Spleen (tissue), 11 donors: ENCODE measurements at regions not wholly inside any gene's neighbourhood (a gene's known extent, or its start where the extent isn't known, plus 50 kb on each side); places are given as distances from the start of the nearest gene placed in this dataset.

Experiments used
- DNase-seq: peaks from one replicate; pipeline ENCODE4 v3.0.0-alpha.2; 2020
- H3K27ac ChIP-seq, 8 donors: fragments of 200-600 bp; sonication (generic) in 7 of 8; 1 replicate in 4 of 8; 2 replicates in 4 of 8; pipeline versions ENCODE4 v1.5.0 to v1.8.0; 2016 to 2021; ENCODE audit warnings: inconsistent platforms in 4 of 8, mild to moderate bottlenecking in 4 of 8, moderate library complexity in 1 of 8
- H3K27me3 ChIP-seq, 7 donors: fragments of 200-600 bp; sonication (generic) in 6 of 7; replicated peaks in 1 of 7; 1 replicate in 4 of 7; 2 replicates in 3 of 7; pipeline versions ENCODE4 v1.5.0 to v1.8.0; 2016 to 2021; ENCODE audit warnings: inconsistent platforms in 3 of 7, mild to moderate bottlenecking in 1 of 7
- H3K36me3 ChIP-seq, 6 donors: fragments of 200-600 bp; sonication (generic) in 5 of 6; 1 replicate in 4 of 6; 2 replicates in 2 of 6; pipeline versions ENCODE4 v1.5.0 to v1.8.0; 2016 to 2021; ENCODE audit warnings: inconsistent platforms in 2 of 6
- H3K4me1 ChIP-seq, 6 donors: fragments of 200-600 bp; sonication (generic) in 5 of 6; 1 replicate in 3 of 6; 2 replicates in 3 of 6; pipeline versions ENCODE4 v1.5.0 to v1.8.0; 2016 to 2021; ENCODE audit warnings: inconsistent platforms in 3 of 6
- H3K4me3 ChIP-seq, 8 donors: fragments of 200-600 bp; sonication (generic) in 7 of 8; 1 replicate in 4 of 8; 2 replicates in 4 of 8; pipeline versions ENCODE4 v1.5.0 to v1.8.0; 2016 to 2021; ENCODE audit warnings: inconsistent platforms in 4 of 8, mild to moderate bottlenecking in 4 of 8, moderate library complexity in 2 of 8
- H3K9me3 ChIP-seq, 8 donors: fragments of 200-600 bp; sonication (generic) in 7 of 8; 1 replicate in 4 of 8; 2 replicates in 4 of 8; pipeline versions ENCODE4 v1.5.0 to v1.8.0; 2016 to 2021; ENCODE audit warnings: inconsistent platforms in 4 of 8
- CTCF ChIP-seq, 11 experiments: fragments of 200-600 bp in 7 of 11; fragments of 450-650 bp in 4 of 11; sonication (generic) in 4 of 11; IDR thresholded peaks in 8 of 11; conservative IDR thresholded peaks in 3 of 11; 1 replicate in 7 of 11; 2 replicates in 4 of 11; pipeline versions ENCODE4 v1.4.0 to v1.8.0; 2016 to 2021; ENCODE audit warnings: antibody characterized with exemption in 11 of 11, inconsistent platforms in 4 of 11, mild to moderate bottlenecking in 1 of 11
- POLR2A ChIP-seq, 3 donors: fragments of 450-650 bp; IDR thresholded peaks; one replicate each; pipeline ENCODE4 v1.5.1; 2017; ENCODE audit warnings: antibody characterized with exemption in 3 of 3, mild to moderate bottlenecking in 1 of 3
- POLR2AphosphoS5 ChIP-seq, 3 donors: sonication (generic); formaldehyde crosslinking; IDR thresholded peaks; one replicate each; pipeline ENCODE4 v1.5.1; 2017; ENCODE audit warnings: antibody characterized with exemption in 3 of 3
- WGBS, 5 donors: extraction: QIAGEN DNeasy Blood & Tissue Kit in 3 of 5; methylation state at CpG; one replicate each; pipeline versions ENCODE4 v1.1.5 to v1.1.7; 2013 to 2018; 5-methylcytosine and 5-hydroxymethylcytosine counted together
- intact Hi-C: fragments of 100-400 bp; cut with DNase I; formaldehyde crosslinking; loops from one replicate; pipeline ENCODE4 v1.15.0; 2023; ENCODE audit warnings: low total_unique reads
- donor health status: healthy with polysubstance abuse.
- donor health status: DM: no; HTN: no; CAD: no; lungs with moderate emphysema.
- donor health status: DM: no; HTN: no; CAD: no.
- donor health status: Bipolar disorder and iron deficiency.
- donor health status: healthy.
- donor health status: DM: no; HTN: no; CAD: no.
- donor health status: DM: yes; HTN: yes; CAD: no.

- WGBS, 5 donors, result 59 to 92% (median 75%) methylated on average over 4 of the region's 4 CpGs
- Histone ChIP-seq H3K4me3 (no peak overlapping the region), H3K4me1 (peaks cover 0 to 13% (median 0%) of the 10 kb centered on the region in 6 donors), H3K27me3 (no peaks in the 10 kb centered on the region), H3K27ac (no peak overlapping the region), H3K36me3 (no peaks in the 10 kb centered on the region), H3K9me3 (no peaks in the 10 kb centered on the region)
- intact Hi-C loops, result no loop called here
- no peak for DNase-seq
- no peak for TF ChIP-seq POLR2A (IDR thresholded peaks at IDR 0.05)
- TF ChIP-seq CTCF (IDR thresholded peaks at IDR 0.05 in 8 of 11, conservative IDR thresholded peaks at IDR 0.05 in 3 of 11), result no peak
- TF ChIP-seq POLR2AphosphoS5 (IDR thresholded peaks at IDR 0.05), result no peak
Measured at GRCh38 chr5:125151150-125151900, 404.9 kb upstream of the ZNF608 start.

GRCh38 chr5:125152044-125152443 is 405.6 kb upstream of the ZNF608 start:
- TF ChIP-seq POLR2AphosphoS5 (IDR thresholded peaks at IDR 0.05) (no peak), CTCF (IDR thresholded peaks at IDR 0.05 in 8 of 11, conservative IDR thresholded peaks at IDR 0.05 in 3 of 11) (no peak), POLR2A (IDR thresholded peaks at IDR 0.05) (no peak)
- 49 to 66% (median 61%) methylated on average over 4 of the region's 4 CpGs for WGBS, 5 donors
- no peak for DNase-seq

GRCh38 chr5:125152461-125153189 is 406.2 kb upstream of the ZNF608 start:
- Histone ChIP-seq H3K36me3 (no peaks in the 10 kb centered on the region), H3K9me3 (no peaks in the 10 kb centered on the region), H3K4me1 (peaks cover 0 to 13% (median 0%) of the 10 kb centered on the region in 6 donors), H3K27ac (no peak overlapping the region), H3K4me3 (no peak overlapping the region), H3K27me3 (no peaks in the 10 kb centered on the region)
- WGBS, 5 donors, result 79 to 92% (median 85%) methylated on average over 13 of the region's 13 CpGs
- intact Hi-C loops, result no loop called here
- TF ChIP-seq CTCF (IDR thresholded peaks at IDR 0.05 in 8 of 11, conservative IDR thresholded peaks at IDR 0.05 in 3 of 11), result no peak
- no peak for TF ChIP-seq POLR2A (IDR thresholded peaks at IDR 0.05)
- no peak for TF ChIP-seq POLR2AphosphoS5 (IDR thresholded peaks at IDR 0.05)
- no peak for DNase-seq

More at GRCh38 chr5:125152044-125152443, 405.6 kb upstream of the ZNF608 start:
- H3K27me3 ChIP-seq, result no peaks in the 10 kb centered on the region
- H3K9me3 ChIP-seq, result no peaks in the 10 kb centered on the region
- no peak overlapping the region for H3K4me3 ChIP-seq
- H3K4me1 ChIP-seq, result peaks cover 0 to 13% (median 0%) of the 10 kb centered on the region in 6 donors
- intact Hi-C loops, result no loop called here
- H3K27ac ChIP-seq, result no peak overlapping the region
- no peaks in the 10 kb centered on the region for H3K36me3 ChIP-seq

GRCh38 chr5:125153231-125153630 is 406.8 kb upstream of the ZNF608 start:
- H3K27ac ChIP-seq, result peak overlapping the region in 1 of 8 donors; percentile 14
- 25 to 28% (median 26%) methylated on average over 6 of the region's 6 CpGs for WGBS, 5 donors
- no peak for DNase-seq

More at GRCh38 chr5:125153231-125153630, 406.8 kb upstream of the ZNF608 start:
- H3K27me3 ChIP-seq, result no peaks in the 10 kb centered on the region
- H3K36me3 ChIP-seq, result no peaks in the 10 kb centered on the region
- no peak for TF ChIP-seq POLR2A (IDR thresholded peaks at IDR 0.05)
- TF ChIP-seq CTCF (IDR thresholded peaks at IDR 0.05 in 8 of 11, conservative IDR thresholded peaks at IDR 0.05 in 3 of 11), result no peak
- no peak for TF ChIP-seq POLR2AphosphoS5 (IDR thresholded peaks at IDR 0.05)
- no peak overlapping the region for H3K4me3 ChIP-seq
- H3K4me1 ChIP-seq, result peaks cover 0 to 13% (median 0%) of the 10 kb centered on the region in 6 donors
- H3K9me3 ChIP-seq, result no peaks in the 10 kb centered on the region
- intact Hi-C loops, result no loop called here
